ENCODE measurements at regions not wholly inside any gene's neighbourhood (a gene's known extent, or its start where the extent isn't known, plus 50 kb on each side); places are given as distances from the start of the nearest gene placed in this dataset.

DNA sequence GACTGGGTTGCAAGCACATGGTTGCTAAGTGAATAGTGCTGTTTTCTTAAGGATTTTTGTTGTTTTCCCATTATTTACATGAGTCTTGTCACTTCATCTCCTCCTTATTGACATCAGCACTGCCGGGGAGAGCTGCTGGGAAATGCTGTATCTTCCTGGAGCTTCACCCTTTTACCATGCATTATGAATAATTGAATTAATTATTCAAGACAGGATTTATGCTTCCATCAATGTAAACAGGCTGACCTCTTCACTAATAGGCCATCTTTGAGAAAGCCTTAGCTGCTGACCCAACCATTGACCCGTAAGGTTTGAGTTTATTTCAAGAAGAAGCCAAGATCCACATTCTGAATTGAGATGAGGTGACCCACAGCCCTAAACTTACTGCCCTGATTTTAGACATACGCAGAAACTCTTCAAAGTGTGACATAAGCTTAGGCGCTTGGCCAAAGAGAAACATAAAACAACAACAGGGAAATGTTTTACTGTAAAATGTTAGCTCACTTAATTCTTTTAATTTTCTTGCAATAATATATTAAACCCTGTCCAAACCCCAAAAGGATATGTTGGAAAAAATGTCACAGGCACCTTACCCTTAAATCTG is 365.5 kb upstream of the SYT4 start:
- TF ChIP-seq POLR2A (IDR thresholded peaks at IDR 0.05) (no peak), CTCF (IDR thresholded peaks at IDR 0.05) (no peak), EP300 (IDR thresholded peaks at IDR 0.05) (no peak), POLR2AphosphoS5 (IDR thresholded peaks at IDR 0.05) (no peak)

All from suprapubic skin (tissue), 4 donors.